Activated CD4-positive, CD25-positive, alpha-beta regulatory T cell treated with anti-CD3 and anti-CD28 coated beads, Interleukin-2, amount 50 U/mL, for 16 hours (primary cell): ENCODE measurements at regions not wholly inside any gene's neighbourhood (a gene's known extent, or its start where the extent isn't known, plus 50 kb on each side); places are given as distances from the start of the nearest gene placed in this dataset.

Experiments
- DNase-seq: peaks from one replicate; pipeline ENCODE4 v3.0.0-alpha.2; 2020; ENCODE audit warnings: low read depth, low spot score

DNA sequence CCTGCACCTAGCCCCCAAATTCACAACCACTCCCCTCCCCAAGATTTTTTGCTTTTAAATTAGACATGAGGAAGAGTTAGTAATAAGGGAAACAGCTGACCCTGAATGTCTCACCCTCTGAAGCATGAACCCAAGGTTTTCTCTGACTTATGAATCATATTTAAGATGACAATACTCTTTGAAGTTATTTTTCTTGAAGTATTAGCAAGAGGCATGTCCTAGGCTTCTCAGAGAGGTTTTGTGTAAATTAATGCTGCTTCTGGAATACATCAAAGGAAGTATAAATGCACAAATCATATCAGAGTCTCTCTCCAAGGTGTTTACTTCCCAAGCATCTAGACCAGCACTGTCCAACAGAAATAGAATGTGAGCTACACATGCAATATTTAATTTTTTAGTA is 408.1 kb upstream of the MARCKS start:
- no peak for DNase-seq

DNA sequence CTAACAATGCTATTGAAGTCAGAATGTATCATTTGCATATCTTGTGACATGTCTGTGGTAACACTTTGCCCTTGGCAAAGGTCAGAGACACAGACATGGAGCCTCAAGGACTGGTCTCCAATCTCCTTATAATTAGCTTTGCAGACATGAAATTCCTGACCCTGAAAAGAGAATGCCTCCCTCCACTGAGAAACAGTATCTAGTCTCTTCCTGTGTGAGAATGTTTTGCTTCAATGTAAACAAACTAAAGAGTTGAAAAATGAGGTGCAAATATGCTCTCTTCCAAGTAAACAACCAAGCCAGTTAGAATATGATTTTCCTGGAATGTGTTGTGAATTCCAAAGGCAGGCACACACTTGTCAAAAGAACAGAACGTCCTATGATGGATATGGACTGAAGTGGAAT is 407.1 kb upstream of the MARCKS start:
- DNase-seq = no peak

DNA sequence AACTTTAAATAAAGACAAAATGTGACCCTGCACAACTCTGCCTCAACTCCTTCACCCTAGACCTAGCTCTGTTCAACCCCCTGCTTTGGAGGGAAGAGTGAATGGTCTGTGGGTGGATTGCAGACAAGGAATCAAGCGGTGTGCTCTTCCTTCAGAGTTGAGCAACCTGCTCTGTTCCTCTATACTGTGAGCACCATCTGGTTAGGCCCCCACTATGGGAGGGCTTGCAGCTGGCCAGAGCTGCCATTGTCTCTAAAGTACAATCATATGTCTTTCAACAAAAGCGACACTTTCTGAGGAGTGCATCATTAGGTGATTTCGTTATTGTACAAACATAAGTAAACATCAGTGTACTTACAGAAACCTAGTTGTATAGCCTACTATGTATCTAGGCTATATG is 406.1 kb upstream of the MARCKS start:
- no peak for DNase-seq

DNA sequence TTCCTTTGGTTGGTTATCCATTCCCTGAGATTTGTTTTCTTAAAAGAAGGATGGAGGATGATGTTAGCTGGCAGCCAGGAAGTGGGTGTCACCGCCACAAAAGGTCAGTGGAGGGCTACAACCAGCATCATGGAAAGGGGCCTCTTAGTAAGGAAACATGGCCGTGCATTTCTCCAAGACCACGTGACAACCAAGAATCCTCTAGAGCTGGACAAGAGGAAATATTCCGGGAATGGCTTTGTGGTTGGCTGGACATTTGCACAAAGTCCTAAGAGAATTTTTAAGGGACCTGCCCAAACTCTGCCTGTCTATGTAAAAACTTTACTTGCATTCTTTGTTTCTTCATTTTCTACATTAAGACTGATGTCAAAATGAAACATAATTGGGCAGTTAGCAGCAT is 399.9 kb upstream of the MARCKS start:
- no peak for DNase-seq

DNA sequence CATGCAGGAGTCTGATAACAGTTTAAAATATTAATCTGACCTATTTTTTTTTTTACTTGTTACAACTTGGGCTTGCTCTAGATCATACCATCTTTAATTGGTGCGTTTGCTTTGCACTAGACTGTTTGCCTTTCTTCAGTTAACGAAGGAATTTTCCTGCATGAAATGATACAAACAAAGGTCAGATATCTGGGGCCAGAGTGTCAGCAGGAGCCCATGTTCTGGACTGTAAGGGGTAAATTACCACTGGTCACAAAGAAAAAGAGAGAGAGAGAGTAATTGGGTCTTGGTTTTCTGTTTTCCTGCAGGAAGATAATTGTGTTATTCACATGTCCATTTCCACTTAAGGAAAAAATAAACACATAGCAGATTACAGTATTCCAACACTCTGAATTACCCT is 399.4 kb upstream of the MARCKS start:
- no peak for DNase-seq

DNA sequence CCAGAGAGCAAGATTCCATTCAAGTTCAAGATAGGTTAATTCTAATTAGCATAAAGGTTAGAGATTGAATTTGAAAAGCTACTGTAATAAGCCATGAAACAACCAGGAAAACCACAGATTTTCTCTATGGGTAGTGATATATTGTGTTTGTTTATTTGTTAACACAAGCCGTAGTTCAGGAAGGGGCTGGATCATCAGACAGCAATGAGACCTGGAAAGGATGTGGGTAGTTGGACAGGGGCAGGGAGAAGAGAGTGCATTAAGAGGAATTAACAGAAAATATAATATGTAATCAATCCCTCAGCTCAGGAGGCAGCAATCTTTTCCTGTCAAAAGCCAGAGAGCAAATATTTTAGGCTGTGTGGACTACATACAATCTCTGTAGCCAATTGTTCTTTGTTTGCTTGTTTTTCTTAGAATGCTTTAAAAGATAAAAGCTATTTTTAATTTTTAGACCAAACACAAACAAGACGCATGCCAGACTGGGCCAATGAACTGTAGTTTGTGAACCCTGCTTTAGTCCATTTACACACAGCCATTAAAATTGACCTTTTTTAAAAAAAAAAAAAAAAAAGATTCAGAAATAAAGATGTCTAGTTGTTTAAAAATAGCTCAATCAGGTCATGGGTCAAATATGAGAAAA is 398.7 kb upstream of the MARCKS start:
- no peak for DNase-seq

DNA sequence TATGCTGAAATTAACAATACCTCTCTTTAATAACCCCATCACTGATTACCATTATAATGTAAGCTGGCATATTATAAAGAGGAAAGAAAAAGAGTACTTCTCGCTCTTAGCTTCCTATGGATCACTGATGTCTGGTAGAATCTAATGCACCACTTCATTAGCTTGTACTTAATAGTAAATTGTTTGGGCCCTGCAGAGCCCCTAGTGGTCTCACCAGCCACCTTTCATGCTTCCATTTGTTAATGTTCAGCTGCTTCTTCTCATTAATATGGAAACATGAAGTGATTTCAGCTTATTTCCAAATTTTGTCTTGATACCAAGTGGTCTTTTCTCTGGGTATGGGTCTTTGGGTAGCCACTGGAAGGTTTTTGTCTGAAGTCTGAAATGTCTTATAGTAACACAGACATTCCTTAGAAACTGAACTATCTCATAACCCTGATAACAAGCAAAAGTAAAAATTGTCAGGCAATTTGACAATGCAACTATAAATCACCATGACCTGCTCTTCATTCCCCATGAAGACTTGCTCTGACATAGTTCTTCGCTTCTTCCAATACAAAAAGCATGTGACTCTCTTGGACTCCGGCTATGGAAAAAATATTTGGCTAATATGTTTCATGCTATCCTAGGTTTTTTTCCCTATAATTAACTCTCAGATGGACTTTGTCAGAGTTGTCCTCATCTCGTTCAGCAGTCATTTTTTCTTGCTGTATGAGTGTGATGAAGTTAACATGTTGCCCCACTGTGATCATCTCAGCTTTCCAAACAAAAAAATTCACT is 395.8 kb upstream of the MARCKS start:
- DNase-seq = no peak

DNA sequence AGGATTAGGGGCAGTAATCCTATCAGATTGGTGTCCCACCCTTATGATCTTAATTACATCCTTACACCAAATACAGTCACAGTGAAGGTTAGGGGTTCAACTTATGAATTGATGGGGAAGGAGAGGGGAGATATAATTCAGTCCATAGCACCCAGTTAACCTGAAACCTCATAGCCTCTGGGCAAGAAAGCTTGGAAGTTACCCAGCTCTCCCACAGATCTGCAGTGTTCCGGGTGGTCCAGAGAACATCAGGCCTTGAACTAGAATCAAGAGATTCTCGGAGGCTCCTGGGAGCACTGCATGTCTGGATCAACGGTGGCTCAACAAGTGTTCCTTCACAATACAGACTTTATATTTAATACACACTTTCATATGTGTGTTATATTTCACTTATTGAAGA is 392.6 kb upstream of the MARCKS start:
- no peak for DNase-seq

DNA sequence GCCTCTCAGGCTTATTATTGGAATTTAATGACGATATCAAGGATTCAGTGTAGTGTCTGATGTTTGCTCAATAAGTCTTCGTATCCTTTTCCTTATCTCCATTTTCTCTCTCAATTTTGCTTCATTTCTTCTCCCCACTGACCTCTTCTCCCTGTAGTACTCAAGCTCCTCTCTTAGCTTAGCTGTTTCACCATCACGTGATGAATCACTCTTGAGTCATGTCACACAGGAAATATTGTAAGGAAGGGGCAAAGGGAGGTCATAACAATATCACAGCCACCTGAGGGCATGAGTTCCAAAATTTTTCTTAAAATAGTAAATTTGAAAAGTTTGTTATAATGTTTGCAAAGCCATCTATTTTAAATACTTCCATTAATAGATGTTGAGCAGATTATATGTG is 392.2 kb upstream of the MARCKS start:
- DNase-seq = no peak

DNA sequence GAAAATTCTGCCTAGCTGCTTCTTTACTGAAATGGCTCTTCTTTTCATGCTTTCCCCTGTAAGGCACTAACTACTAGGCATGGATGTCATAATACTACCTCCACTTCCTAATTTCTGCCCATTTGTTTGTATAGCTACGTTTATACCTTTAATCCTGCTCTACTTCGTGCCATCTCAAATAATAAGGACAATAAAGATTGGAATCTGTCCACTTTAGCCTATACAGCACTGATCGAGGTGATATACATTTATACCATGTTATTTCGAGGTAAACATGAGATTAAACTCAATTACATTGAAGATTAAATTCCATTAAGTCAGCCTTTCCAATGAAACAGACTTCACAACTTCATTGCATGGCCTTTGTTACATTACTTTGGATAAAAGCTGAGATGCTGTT is 390.6 kb upstream of the MARCKS start:
- no peak for DNase-seq

DNA sequence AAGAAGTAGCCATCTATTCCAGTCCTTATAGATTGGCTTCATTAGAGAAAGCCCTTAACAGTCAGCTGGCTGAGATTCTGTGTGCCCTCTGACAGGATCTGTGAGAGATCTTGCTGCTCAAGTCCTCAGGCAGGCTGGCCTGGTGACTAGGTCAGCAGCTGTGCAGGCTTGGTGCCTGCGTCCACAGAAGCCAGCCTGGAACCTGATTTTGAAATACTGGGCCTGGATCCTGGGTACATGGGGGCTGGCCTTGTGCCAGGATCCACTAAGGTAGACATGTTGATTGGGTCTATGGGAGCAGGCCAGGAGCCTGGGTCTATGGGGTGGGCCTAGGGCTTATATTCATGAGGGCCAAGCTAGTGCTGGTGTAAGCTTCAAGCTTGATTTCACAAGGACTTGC is 381.8 kb upstream of the MARCKS start:
- DNase-seq = no peak

DNA sequence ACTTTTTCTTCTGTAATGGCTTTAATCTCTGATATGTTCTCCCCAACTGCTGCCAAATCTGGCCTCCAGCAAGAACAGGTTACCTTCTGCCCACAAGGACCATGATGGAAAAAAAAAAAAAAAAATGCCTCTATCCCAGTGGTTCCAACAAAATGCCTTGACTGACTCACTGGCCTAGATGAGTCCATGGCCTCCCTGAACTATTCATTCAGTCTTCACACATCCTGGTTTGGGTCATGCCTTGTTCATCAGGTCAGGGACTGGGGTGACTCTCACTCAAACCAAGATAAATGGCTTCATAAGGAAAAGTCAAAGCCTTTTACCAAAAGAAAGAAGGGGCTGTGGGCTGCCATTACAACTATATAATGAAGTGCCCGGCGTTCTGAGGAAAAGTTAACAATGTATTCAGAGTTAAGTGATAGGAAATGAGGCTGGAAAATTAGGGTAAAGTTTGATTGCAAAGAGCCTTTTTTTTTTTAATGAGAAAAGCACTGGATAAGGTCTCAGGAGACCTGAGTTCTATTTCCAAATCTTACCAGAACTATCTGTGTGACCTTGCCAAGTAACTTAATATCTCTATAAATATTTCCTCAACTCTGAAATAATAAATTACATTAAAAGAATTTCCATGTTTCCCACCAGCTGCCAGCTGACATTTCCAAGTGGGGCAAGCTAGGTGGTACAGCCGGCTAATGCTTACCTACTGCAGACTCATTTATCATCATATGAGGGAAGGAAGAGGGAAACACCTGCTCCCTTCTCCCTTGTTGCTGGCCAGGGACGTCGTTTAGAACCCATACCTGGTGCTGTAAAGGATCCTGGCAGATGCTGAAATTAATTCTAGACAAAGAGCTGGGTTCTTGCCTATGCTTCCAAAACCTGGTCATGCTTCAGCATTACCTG is 380.0 kb upstream of the MARCKS start:
- DNase-seq = no peak

DNA sequence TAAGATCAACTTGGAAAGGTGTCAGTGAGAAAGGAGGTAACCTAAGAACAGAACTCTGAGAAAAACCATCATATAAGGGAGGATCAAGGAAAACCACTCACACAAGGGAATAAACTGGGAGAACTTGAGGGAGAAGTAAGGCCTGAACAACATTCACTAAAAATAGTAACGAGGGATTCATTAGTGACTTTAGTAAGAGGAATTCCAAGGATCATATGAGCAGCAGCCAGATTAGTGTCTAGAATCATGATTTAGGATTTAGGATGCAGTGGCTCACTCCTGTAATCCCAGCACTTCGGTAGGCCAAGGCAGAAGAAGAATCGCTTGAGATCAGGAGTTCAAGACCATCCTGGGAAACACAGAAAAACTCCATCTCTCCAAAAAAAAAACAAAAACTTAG is 376.5 kb upstream of the MARCKS start:
- no peak for DNase-seq

DNA sequence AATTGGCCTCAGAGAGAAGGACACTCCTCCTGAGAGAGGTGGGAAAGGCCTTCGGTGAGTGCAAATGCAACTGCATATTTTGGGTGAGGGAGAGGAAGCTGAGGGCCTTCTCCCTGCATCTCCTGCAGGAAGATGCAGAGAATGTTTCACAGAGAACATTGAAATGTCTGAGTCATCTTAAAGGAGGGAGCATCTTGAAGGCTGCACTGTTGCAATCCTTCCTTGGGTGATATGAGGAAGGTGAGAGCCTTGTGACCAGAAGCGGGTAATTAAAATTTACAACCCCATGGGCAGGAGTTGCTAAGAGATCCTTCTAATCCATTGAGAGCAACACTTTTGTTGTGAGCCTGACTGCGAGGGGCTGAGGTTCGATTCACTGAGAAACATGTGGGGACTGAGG is 375.7 kb upstream of the MARCKS start:
- DNase-seq = no peak

DNA sequence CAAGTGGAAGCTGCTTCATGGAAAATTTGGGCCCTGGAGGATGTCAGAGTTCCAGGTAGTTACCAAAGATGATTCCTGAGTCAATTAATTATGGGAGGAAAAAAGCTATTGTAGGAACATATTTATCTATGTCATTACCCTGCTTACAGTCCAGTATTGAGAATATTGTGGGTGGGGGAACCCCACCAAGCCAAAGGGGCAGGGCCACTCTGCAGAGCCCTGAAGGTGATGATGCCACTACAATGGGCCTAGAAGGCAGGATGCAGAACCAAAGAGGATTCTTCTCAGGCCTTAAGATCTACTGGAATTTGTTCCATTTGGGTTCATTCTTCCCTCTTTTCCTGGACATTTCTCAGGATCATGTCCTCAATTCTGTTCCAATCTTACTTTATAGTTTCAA is 375.2 kb upstream of the MARCKS start:
- no peak for DNase-seq

DNA sequence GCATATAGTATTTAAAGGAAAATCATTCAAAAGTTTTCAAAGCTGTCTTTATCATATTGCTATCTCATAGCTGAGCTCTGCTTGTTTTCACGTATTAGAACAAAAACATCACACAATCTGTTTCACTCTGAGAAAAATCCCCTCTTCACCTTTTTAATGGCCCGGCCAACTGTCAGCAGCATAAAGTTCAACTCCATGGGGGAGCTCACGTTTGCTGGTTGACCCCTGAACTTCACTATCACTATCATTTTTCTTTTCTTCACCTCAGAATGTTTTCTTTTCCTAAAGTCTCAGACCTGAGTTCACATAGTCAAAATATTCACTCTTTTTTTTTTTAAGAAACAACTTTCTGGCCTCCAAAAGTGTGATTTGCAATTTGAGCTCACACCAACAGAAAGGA is 374.4 kb upstream of the MARCKS start:
- DNase-seq = no peak

DNA sequence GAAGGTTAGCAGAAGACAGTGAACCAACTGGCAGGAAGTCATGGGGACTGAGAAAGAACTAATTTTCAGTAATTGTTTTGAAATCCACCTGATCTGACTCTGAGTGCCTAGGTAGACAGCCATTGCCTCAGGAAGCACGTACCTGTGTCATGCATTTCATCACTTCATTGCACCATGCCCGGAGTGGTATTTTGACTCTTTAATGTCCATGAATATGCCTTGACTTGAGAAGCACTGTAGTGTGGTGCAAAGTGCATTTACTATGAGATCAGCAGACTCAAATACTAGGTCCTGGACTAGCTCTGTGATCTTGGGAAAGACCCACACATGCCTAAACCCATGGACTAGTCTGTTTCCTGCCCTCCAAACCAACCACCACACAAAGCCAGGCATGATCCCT is 370.9 kb upstream of the MARCKS start:
- DNase-seq = no peak

DNA sequence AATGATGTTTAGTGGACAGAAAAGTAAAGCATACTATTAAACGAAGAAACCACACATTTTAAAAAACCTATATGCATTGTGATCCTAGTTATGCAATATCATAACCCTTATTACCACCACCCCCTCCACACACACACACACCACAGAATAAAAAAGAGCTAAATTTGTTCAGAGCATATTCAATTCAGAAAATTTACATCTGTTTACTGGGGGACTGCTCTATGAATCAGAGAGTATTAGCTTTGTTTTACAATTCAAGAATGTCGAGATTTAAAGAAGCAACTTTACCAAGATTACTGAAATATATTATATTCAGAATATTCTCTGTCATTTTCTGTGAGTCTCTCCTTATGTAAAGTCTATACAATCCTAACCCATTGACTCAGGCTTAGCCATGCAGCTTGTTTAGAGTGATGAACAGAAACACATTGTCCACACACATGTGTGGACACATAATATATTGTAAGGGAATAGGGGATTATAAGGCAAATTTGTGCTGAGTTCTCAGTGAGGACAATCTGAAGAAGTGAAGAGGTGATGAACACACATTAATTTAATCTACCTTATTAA is 369.6 kb upstream of the MARCKS start:
- DNase-seq = no peak

DNA sequence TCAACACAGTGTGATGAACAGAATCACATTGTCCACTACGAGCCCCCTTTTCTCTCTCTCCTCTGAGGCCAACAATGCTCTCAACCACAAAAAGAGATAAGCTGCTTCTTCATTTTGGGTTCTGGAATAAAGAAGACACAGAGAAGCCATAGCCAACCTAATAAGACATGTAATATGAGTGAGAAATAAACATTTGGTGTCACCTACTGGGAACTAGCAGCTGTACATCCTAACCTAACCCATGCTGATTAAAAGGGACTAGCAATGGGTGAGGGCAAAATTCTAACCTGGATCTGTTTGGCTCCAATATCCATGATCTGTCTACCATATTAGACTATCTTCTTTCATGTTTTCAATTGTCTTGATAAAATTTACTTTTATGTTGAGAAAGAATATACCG is 369.1 kb upstream of the MARCKS start:
- DNase-seq = no peak

DNA sequence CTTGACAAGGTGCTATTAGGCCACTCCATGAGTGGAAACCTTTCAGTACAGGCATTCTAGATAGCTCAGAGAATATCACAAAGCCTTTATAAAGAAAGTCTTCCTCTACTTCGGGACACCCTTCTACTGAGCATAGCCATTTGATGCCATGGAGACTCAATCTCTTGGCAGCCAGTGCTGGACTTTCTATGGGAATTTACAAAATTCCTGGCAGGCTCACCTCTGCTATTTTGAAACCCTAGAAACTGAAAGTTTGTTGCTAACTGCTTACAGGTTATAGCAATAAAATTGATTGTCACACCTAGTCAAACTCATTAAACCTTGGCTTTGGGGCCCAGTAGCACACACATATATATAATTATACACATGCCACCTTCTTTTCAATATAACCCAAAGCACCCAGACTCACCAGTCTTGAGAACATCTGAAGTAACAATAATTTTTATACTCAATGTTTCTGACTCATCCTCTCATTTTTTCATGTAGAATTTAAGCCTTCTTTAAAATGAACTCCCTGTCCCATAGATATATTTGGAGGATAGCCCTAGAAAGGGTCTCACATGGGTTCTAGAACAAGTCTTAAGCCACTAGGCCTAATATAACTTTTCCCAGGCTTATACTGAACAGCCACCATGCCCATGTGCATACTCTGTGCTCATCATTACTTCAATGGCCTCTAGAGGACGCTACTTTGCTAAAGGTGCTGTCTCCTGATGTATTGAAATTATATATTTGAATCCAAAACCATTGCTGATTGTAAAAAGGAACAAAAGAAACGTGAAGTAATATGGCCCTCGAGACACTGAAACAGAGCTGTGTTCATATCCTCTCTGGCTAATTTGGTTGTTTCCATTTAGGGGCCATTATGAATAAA is 368.1 kb upstream of the MARCKS start:
- DNase-seq = no peak
